Left ventricle myocardium inferior (tissue), 1 donor: ENCODE measurements at regions not wholly inside any gene's neighbourhood (a gene's known extent, or its start where the extent isn't known, plus 50 kb on each side); places are given as distances from the start of the nearest gene placed in this dataset.

Experiments used
- DNase-seq: peaks from one replicate; pipeline ENCODE4 v3.0.0-alpha.2; 2020
- H3K27ac ChIP-seq: fragments of 200-600 bp; replicated peaks from 2 replicates; pipeline ENCODE4 v1.8.0; 2021
- H3K27me3 ChIP-seq: fragments of 200-600 bp; 2 replicates; pipeline ENCODE4 v1.8.0; 2021; ENCODE audit warnings: low read depth
- H3K36me3 ChIP-seq: fragments of 200-600 bp; 2 replicates; pipeline ENCODE4 v1.8.0; 2021
- H3K4me1 ChIP-seq: fragments of 200-600 bp; 2 replicates; pipeline ENCODE4 v1.8.0; 2021
- H3K4me3 ChIP-seq: fragments of 200-600 bp; 2 replicates; pipeline ENCODE4 v1.8.0; 2021; ENCODE audit warnings: mild to moderate bottlenecking, moderate library complexity
- H3K9me3 ChIP-seq: fragments of 200-600 bp; replicated peaks from 2 replicates; pipeline ENCODE4 v1.8.0; 2021
- intact Hi-C: fragments of 100-400 bp; cut with micrococcal nuclease; formaldehyde crosslinking; loops from one replicate; pipeline ENCODE4 v1.11.0; 2022
- TF ChIP-seq, protein P1 (sequence below): fragments of 200-600 bp; IDR thresholded peaks from 2 replicates; pipeline ENCODE4 v1.8.0; 2021; ENCODE audit warnings: antibody characterized with exemption, mild to moderate bottlenecking, borderline replicate concordance
- donor health status: DM: no; HTN: yes; CAD: no; lungs with severe emphysema.

DNA sequence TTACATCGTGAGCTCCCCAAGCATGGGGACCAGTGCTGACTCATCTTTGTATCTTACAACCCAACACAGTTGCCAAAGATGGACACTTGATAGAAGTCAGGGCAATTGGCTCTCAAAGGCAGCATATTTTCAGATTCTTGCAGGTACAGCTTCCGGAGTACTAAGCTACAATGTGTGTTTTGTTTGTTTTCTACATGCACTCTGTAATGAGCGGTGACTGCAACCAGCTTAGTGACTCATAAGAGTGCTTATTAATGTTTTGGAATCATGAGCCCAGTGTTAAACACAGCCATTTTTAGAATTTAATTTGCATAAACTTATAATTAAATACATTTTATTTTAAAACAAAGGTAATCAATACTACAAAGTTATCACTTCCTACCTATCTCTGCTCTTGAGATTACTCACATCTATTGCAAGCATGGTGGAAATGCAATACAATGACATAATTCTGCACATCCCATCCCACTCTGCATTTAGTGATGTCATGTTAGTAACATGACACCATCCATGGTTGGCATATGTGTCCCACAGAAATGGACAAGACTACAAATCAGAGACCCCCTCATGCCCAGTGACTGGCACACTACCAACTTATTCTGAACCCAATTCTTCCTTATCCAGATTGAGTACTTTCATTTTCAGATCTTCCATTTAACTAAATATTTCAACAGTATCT, 399.8 kb upstream of the ST6GAL2 start:
- no peak for DNase-seq
- H3K4me3 ChIP-seq = no peak overlapping the region
- intact Hi-C loops = no loop called here
- TF ChIP-seq, protein P1, sequence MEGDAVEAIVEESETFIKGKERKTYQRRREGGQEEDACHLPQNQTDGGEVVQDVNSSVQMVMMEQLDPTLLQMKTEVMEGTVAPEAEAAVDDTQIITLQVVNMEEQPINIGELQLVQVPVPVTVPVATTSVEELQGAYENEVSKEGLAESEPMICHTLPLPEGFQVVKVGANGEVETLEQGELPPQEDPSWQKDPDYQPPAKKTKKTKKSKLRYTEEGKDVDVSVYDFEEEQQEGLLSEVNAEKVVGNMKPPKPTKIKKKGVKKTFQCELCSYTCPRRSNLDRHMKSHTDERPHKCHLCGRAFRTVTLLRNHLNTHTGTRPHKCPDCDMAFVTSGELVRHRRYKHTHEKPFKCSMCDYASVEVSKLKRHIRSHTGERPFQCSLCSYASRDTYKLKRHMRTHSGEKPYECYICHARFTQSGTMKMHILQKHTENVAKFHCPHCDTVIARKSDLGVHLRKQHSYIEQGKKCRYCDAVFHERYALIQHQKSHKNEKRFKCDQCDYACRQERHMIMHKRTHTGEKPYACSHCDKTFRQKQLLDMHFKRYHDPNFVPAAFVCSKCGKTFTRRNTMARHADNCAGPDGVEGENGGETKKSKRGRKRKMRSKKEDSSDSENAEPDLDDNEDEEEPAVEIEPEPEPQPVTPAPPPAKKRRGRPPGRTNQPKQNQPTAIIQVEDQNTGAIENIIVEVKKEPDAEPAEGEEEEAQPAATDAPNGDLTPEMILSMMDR = no peak
- no peaks in the 10 kb centered on the region for H3K27me3 ChIP-seq
- H3K4me1 ChIP-seq = peaks cover 3% of the 10 kb centered on the region
- no peaks in the 10 kb centered on the region for H3K36me3 ChIP-seq
- H3K27ac ChIP-seq = no peak overlapping the region
- H3K9me3 ChIP-seq = peaks cover 1% of the 10 kb centered on the region

DNA sequence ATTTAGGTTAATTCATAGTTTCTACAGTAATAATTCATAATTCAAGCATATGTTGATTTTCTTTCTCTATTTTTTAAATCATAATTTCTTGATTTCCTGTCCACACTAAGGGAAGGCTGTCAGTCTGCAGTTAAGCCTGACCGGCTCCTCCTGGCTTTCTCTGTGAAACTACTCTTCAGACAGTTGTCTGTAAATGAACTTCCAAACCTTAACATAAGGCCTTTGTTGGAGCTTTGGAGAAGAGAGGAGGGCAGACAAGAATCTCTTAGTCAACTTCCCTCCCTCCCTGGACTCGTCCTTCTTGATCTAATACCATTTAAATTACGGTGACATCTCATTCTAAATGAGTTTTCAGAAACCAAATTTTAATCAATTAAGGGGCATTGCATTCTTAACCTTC, 404.1 kb upstream of the ST6GAL2 start:
- H3K4me3 ChIP-seq = no peak overlapping the region
- H3K36me3 ChIP-seq = no peaks in the 10 kb centered on the region
- TF ChIP-seq, protein P1 = no peak
- DNase-seq = no peak
- H3K27ac ChIP-seq = no peak overlapping the region
- no peaks in the 10 kb centered on the region for H3K4me1 ChIP-seq
- H3K27me3 ChIP-seq = no peaks in the 10 kb centered on the region
- peaks cover 8% of the 10 kb centered on the region for H3K9me3 ChIP-seq
- intact Hi-C loops = no loop called here

DNA sequence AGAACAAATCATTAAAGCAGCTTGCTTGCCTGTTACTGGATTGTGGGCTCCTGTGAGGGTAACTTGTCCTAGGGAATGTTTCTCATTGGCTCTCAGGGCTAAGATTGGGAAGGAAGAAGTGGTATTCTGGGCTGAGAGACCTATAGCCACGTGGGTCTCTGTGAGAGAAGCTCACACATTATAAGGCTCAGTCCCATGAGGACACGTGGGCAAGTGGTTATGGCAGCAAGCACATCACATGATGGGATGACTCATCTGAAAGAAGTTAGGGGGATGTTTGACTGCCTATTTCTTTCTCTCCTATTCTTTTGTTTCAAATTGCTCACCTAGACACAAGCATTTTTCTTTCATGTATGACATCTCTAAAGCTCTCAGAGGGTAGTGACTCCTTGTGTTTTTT, 418.0 kb upstream of the ST6GAL2 start:
- DNase-seq = no peak
- no peak overlapping the region for H3K4me3 ChIP-seq
- H3K9me3 ChIP-seq = no peaks in the 10 kb centered on the region
- no peak overlapping the region for H3K27ac ChIP-seq
- H3K36me3 ChIP-seq = no peaks in the 10 kb centered on the region
- peaks cover 7% of the 10 kb centered on the region for H3K27me3 ChIP-seq
- no peaks in the 10 kb centered on the region for H3K4me1 ChIP-seq
- intact Hi-C loops = no loop called here
- TF ChIP-seq, protein P1 = no peak

DNA sequence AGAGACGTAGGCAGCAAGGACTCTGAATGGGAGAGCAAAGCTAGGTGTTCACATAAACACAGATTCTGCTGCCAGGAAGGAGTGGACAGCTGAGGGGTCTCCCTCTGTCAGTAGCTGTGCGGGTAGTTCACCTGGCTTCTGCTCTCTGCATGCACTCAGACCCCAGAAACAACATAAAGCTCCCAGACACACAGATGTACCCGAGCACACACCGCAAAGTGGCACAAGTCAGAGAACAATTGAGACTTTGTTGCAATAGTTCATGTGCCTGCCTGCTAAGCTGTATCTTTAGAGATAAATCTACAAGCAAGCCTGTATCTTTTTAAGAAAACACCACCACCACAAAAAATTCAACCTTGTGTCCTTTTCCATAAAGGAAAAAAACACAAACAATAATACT, 420.0 kb upstream of the ST6GAL2 start:
- Histone ChIP-seq H3K9me3 (no peaks in the 10 kb centered on the region), H3K27me3 (peaks cover 7% of the 10 kb centered on the region), H3K36me3 (no peaks in the 10 kb centered on the region), H3K4me3 (no peak overlapping the region), H3K27ac (no peak overlapping the region), H3K4me1 (no peaks in the 10 kb centered on the region)
- intact Hi-C loops = no loop called here
- TF ChIP-seq, protein P1 = no peak
- DNase-seq = no peak

DNA sequence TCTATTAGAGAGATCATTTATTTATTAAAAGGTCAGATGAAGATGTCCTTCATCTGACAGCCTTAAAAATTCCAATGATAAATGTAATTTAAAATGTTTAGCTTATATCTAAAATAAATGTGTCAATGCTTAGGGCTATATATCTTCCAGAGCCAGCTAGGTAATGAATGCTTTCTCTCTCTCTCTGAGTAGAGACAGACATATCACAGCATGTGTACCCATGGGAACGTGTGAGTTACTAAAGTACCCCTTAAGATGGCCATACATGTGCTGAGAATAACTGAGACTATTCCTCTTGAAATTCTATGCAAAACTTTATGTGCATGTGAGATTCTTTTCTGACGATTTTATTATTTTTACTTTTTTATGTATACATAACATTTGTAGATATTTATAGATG, 420.9 kb upstream of the ST6GAL2 start:
- H3K4me1 ChIP-seq = no peaks in the 10 kb centered on the region
- TF ChIP-seq, protein P1 = no peak
- H3K9me3 ChIP-seq = no peaks in the 10 kb centered on the region
- no peak overlapping the region for H3K4me3 ChIP-seq
- no peak for DNase-seq
- H3K27me3 ChIP-seq = peaks cover 7% of the 10 kb centered on the region
- intact Hi-C loops = no loop called here
- no peak overlapping the region for H3K27ac ChIP-seq
- H3K36me3 ChIP-seq = no peaks in the 10 kb centered on the region
